Thyroid gland (tissue), 4 donors: ENCODE measurements at regions not wholly inside any gene's neighbourhood (a gene's known extent, or its start where the extent isn't known, plus 50 kb on each side); places are given as distances from the start of the nearest gene placed in this dataset.

Experiments
- DNase-seq, 2 donors: peaks; one replicate each; pipeline ENCODE4 v3.0.0-alpha.2; 2019
- H3K27ac ChIP-seq, 3 donors: fragments of 200-600 bp; sonication (generic); 1 replicate in 2 of 3; 2 replicates in 1 of 3; pipeline ENCODE4 v1.5.1; 2016 to 2019; ENCODE audit warnings: mild to moderate bottlenecking in 1 of 3, moderate library complexity in 1 of 3
- H3K27me3 ChIP-seq: fragments of 200-600 bp; sonication (generic); one replicate; pipeline ENCODE4 v1.5.1; 2019
- H3K36me3 ChIP-seq, 2 donors: fragments of 200-600 bp; sonication (generic); one replicate each; pipeline ENCODE4 v1.5.1; 2016 to 2019
- H3K4me1 ChIP-seq, 2 donors: fragments of 200-600 bp; sonication (generic); one replicate each; pipeline ENCODE4 v1.5.1; 2017 to 2019
- H3K4me3 ChIP-seq, 3 donors: fragments of 200-600 bp; sonication (generic); replicated peaks in 1 of 3; 1 replicate in 2 of 3; 2 replicates in 1 of 3; pipeline ENCODE4 v1.5.1; 2016; ENCODE audit warnings: mild to moderate bottlenecking in 1 of 3
- H3K9me3 ChIP-seq: fragments of 200-600 bp; sonication (generic); one replicate; pipeline ENCODE4 v1.5.1; 2017
- CTCF ChIP-seq, 6 experiments: fragments of 200-600 bp in 3 of 6; fragments of 450-650 bp in 3 of 6; sonication (generic) in 3 of 6; IDR thresholded peaks; one replicate each; pipeline ENCODE4 v1.5.1; 2016 to 2019; ENCODE audit warnings: antibody characterized with exemption in 6 of 6, mild to moderate bottlenecking in 2 of 6, inconsistent platforms in 1 of 6, moderate library complexity in 1 of 6
- POLR2A ChIP-seq, 2 donors: fragments of 450-650 bp; IDR thresholded peaks; one replicate each; pipeline ENCODE4 v1.6.1; 2017; ENCODE audit warnings: antibody characterized with exemption in 2 of 2, mild to moderate bottlenecking in 2 of 2, moderate library complexity in 1 of 2
- whole genome bisulfite sequencing, 2 donors: methylation state at CpG; one replicate each; pipeline ENCODE4 v1.1.5; 2017; 5-methylcytosine and 5-hydroxymethylcytosine counted together
- intact Hi-C: fragments of 100-400 bp; cut with DNase I; formaldehyde crosslinking; loops from one replicate; pipeline ENCODE4 v1.15.1; 2023

- intact Hi-C loops = no loop called here
- Histone ChIP-seq H3K4me3 (no peak overlapping the region), H3K27ac (no peak overlapping the region), H3K9me3 (no peaks in the 10 kb centered on the region), H3K36me3 (no peaks in the 10 kb centered on the region), H3K27me3 (no peaks in the 10 kb centered on the region), H3K4me1 (no peaks in the 10 kb centered on the region)
- DNase-seq = no peak
- TF ChIP-seq POLR2A (IDR thresholded peaks at IDR 0.05) (no peak), CTCF (IDR thresholded peaks at IDR 0.05) (no peak)
- 81 to 88% methylated on average over 1 of the region's 1 CpG for WGBS, 2 donors
These were observed 60.2 kb downstream of the PDE6H start for GRCh38 chr12:15033029-15033428.

GRCh38 chr12:15033641-15034040 lies 60.8 kb downstream of the PDE6H start:
- no peak overlapping the region for H3K4me3 ChIP-seq
- H3K36me3 ChIP-seq = no peaks in the 10 kb centered on the region
- H3K4me1 ChIP-seq = no peaks in the 10 kb centered on the region
- intact Hi-C loops = no loop called here
- TF ChIP-seq POLR2A (IDR thresholded peaks at IDR 0.05) (no peak), CTCF (IDR thresholded peaks at IDR 0.05) (no peak)
- WGBS, 2 donors = 44 to 57% methylated on average over 3 of the region's 3 CpGs
- H3K9me3 ChIP-seq = no peaks in the 10 kb centered on the region
- H3K27me3 ChIP-seq = no peaks in the 10 kb centered on the region
- DNase-seq = peak; percentile 5 to 6
- H3K27ac ChIP-seq = no peak overlapping the region

DNA sequence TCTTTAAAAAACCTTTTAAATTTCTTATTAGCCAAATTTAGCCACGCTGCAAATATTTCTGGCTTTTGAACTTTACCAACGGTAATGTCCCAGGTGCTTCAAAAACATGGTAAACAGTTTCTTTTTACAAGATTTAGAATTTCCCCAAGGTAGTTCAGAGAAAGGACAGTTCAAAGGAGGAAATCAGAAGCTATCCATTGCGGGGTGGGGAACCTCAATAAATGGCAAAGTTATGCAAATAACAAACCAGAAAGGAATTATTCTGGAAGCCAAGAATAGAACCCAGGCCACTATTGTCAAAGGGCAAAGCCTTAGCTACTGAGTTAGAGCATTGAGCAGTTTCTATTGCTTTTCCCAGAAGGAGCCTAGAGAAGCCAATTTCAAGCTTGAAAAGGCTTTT lies 62.3 kb downstream of the PDE6H start:
- no peak for DNase-seq
- intact Hi-C loops = no loop called here
- H3K27ac ChIP-seq = no peak overlapping the region
- no peaks in the 10 kb centered on the region for H3K36me3 ChIP-seq
- WGBS, 2 donors = 85 to 87% methylated on average over 3 of the region's 3 CpGs
- TF ChIP-seq CTCF (IDR thresholded peaks at IDR 0.05) (no peak), POLR2A (IDR thresholded peaks at IDR 0.05) (no peak)
- H3K27me3 ChIP-seq = no peaks in the 10 kb centered on the region
- no peak overlapping the region for H3K4me3 ChIP-seq
- H3K9me3 ChIP-seq = no peaks in the 10 kb centered on the region
- H3K4me1 ChIP-seq = no peaks in the 10 kb centered on the region

DNA sequence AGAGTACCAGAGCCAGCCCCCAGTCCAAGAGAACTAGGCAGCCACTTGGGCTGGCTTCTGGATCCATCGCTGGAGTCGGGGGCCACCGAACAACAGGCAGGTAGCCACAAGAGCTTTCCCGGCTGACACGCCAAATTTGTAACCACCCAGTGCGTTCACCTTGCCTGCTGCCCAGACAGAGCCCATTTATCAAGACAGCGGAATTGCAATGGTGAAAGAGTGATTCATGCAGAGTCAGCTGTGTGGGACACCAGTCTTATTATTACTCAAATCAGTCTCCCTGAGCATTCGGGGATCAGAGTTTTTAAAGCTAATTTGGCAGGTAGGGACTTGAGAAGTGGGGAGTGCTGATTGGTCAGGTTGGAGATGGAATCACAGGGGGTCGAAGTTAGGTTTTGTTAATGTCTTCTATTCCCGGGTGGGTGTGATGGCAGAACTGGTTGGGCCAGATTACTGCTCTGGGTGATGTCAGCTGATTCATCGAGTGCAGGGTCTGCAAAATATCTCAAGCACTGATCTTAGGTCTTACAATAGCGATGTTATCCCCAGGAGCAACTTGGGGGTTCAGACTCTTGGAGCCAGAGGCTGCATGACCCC lies 64.3 kb downstream of the PDE6H start:
- H3K27ac ChIP-seq = no peak overlapping the region
- DNase-seq = no peak
- 60 to 61% methylated on average over 10 to 11 of the region's 12 CpGs for WGBS, 2 donors
- no peaks in the 10 kb centered on the region for H3K27me3 ChIP-seq
- no peaks in the 10 kb centered on the region for H3K9me3 ChIP-seq
- intact Hi-C loops = no loop called here
- H3K4me3 ChIP-seq = no peak overlapping the region
- H3K36me3 ChIP-seq = no peaks in the 10 kb centered on the region
- TF ChIP-seq CTCF (IDR thresholded peaks at IDR 0.05) (no peak), POLR2A (IDR thresholded peaks at IDR 0.05) (no peak)
- no peaks in the 10 kb centered on the region for H3K4me1 ChIP-seq

- Histone ChIP-seq H3K27ac (no peak overlapping the region), H3K27me3 (no peaks in the 10 kb centered on the region), H3K36me3 (no peaks in the 10 kb centered on the region), H3K4me3 (no peak overlapping the region), H3K4me1 (no peaks in the 10 kb centered on the region), H3K9me3 (no peaks in the 10 kb centered on the region)
- intact Hi-C loops = no loop called here
- WGBS, 2 donors = 53 to 69% methylated on average over 3 to 4 of the region's 4 CpGs
- TF ChIP-seq POLR2A (IDR thresholded peaks at IDR 0.05) (no peak), CTCF (IDR thresholded peaks at IDR 0.05) (no peak)
- DNase-seq = no peak
These were observed 65.3 kb downstream of the PDE6H start for GRCh38 chr12:15038137-15038536.
